ENCODE measurements at regions not wholly inside any gene's neighbourhood (a gene's known extent, or its start where the extent isn't known, plus 50 kb on each side); places are given as distances from the start of the nearest gene placed in this dataset.

DNA sequence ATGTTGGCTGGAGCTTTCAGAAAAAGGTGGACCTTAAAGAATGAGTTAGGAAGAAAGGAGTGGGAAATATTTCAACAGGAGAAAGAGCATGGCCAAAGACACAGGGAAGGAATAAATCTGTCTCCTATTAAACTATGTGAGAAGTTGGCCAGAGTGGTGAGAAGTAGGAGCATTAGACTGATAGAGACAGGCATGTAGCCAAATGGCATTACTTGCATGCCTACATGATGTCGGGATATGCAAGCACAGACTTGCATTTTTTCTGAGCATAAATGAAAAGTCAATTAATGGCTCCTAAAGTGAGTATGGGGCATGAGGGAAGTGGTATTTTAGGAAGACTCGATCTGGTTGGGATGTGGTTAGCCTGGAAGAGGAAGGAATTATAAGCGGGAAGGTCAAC is 279.6 kb upstream of the PITX2 start:
- no peak overlapping the region for H3K27ac ChIP-seq (ENCODE audit: extremely low read depth, low read depth, low read length)
- CTCF ChIA-PET (ENCODE audit: low intra/inter-chr PET ratio), result no interaction called here
- no peak overlapping the region for H2AFZ ChIP-seq (ENCODE audit: low read depth, low read length)
- ATAC-seq (no peak), FAIRE-seq (no peak), DNase-seq (ENCODE audit: extremely low read depth in 1 of 4, low spot score in 3 of 4) (no peak)
- no peaks in the 10 kb centered on the region for H3K4me1 ChIP-seq (replicated peaks in 1 of 2; ENCODE audit: control insufficient read depth in 2 of 2, insufficient read depth in 2 of 2, low read length in 2 of 2)
- POLR2A ChIA-PET, result no interaction called here
- no peak overlapping the region for H3K4me2 ChIP-seq (ENCODE audit: insufficient read depth, low read length)
- H3K9ac ChIP-seq (ENCODE audit: insufficient read depth in 1 of 2, low read depth in 2 of 2, low read length in 2 of 2), result no peak overlapping the region
- in situ Hi-C loops (cut with MboI), result no loop called here
- 0% methylated on average over 3 of the region's 3 CpGs for WGBS (ENCODE audit: insufficient coverage, low coverage, missing lambda C conversion rate)
- no peaks in the 10 kb centered on the region for H3K9me3 ChIP-seq (replicated peaks; ENCODE audit: control insufficient read depth, insufficient read depth, low read depth, low read length)
- no peaks in the 10 kb centered on the region for H4K20me1 ChIP-seq (replicated peaks; ENCODE audit: control insufficient read depth, insufficient read depth, low read length)
- no peaks in the 10 kb centered on the region for H3K79me2 ChIP-seq (ENCODE audit: control insufficient read depth, insufficient read depth, low read length)
- no peaks in the 10 kb centered on the region for H3K36me3 ChIP-seq (ENCODE audit: control insufficient read depth, insufficient read depth, low read length)
- no TSS peak for BruUV-seq (replicated peaks)
- H3K27me3 ChIP-seq (ENCODE audit: control insufficient read depth in 2 of 2, insufficient read depth in 2 of 2, low read length in 2 of 2), result no peaks in the 10 kb centered on the region
- H3K4me3 ChIP-seq, result no peak overlapping the region
- no peaks in the 10 kb centered on the region for H3K9me1 ChIP-seq (ENCODE audit: control insufficient read depth, insufficient read depth, low read length)
- intact Hi-C loops (cut with micrococcal nuclease), result no loop called here
- TF ChIP-seq HDAC3 (IDR thresholded peaks at IDR 0.05; ENCODE audit: borderline replicate concordance, partially characterized antibody) (no peak), CSDE1 (IDR thresholded peaks at IDR 0.05) (no peak), BCOR (IDR thresholded peaks at IDR 0.05) (no peak), DDX20 (tag; IDR thresholded peaks at IDR 0.05; ENCODE audit: low read depth) (no peak), CBX3 (IDR thresholded peaks at IDR 0.05; ENCODE audit: borderline replicate concordance in 1 of 2, low read length in 2 of 2) (no peak), SPI1 (IDR thresholded peaks at IDR 0.05; ENCODE audit: borderline replicate concordance, low read depth, low read length) (no peak), DPF2 (IDR thresholded peaks at IDR 0.05) (no peak), SMAD3 (CRISPR knock-in tag; conservative IDR thresholded peaks at IDR 0.05) (no peak)
- TF ChIP-seq, protein P1, sequence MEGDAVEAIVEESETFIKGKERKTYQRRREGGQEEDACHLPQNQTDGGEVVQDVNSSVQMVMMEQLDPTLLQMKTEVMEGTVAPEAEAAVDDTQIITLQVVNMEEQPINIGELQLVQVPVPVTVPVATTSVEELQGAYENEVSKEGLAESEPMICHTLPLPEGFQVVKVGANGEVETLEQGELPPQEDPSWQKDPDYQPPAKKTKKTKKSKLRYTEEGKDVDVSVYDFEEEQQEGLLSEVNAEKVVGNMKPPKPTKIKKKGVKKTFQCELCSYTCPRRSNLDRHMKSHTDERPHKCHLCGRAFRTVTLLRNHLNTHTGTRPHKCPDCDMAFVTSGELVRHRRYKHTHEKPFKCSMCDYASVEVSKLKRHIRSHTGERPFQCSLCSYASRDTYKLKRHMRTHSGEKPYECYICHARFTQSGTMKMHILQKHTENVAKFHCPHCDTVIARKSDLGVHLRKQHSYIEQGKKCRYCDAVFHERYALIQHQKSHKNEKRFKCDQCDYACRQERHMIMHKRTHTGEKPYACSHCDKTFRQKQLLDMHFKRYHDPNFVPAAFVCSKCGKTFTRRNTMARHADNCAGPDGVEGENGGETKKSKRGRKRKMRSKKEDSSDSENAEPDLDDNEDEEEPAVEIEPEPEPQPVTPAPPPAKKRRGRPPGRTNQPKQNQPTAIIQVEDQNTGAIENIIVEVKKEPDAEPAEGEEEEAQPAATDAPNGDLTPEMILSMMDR (IDR thresholded peaks at IDR 0.05 in 2 of 3, conservative IDR thresholded peaks at IDR 0.05 in 1 of 3; ENCODE audit: insufficient read depth in 2 of 3, low read depth in 1 of 3, low read length in 3 of 3), result no peak
- TF ChIP-seq, protein P2, sequence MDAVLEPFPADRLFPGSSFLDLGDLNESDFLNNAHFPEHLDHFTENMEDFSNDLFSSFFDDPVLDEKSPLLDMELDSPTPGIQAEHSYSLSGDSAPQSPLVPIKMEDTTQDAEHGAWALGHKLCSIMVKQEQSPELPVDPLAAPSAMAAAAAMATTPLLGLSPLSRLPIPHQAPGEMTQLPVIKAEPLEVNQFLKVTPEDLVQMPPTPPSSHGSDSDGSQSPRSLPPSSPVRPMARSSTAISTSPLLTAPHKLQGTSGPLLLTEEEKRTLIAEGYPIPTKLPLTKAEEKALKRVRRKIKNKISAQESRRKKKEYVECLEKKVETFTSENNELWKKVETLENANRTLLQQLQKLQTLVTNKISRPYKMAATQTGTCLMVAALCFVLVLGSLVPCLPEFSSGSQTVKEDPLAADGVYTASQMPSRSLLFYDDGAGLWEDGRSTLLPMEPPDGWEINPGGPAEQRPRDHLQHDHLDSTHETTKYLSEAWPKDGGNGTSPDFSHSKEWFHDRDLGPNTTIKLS (IDR thresholded peaks at IDR 0.05; ENCODE audit: borderline replicate concordance, low read depth), result no peak
- TF ChIP-seq, protein P3, sequence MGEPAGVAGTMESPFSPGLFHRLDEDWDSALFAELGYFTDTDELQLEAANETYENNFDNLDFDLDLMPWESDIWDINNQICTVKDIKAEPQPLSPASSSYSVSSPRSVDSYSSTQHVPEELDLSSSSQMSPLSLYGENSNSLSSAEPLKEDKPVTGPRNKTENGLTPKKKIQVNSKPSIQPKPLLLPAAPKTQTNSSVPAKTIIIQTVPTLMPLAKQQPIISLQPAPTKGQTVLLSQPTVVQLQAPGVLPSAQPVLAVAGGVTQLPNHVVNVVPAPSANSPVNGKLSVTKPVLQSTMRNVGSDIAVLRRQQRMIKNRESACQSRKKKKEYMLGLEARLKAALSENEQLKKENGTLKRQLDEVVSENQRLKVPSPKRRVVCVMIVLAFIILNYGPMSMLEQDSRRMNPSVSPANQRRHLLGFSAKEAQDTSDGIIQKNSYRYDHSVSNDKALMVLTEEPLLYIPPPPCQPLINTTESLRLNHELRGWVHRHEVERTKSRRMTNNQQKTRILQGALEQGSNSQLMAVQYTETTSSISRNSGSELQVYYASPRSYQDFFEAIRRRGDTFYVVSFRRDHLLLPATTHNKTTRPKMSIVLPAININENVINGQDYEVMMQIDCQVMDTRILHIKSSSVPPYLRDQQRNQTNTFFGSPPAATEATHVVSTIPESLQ (CRISPR knock-in tag; IDR thresholded peaks at IDR 0.05), result no peak
- TF ChIP-seq, protein P4, sequence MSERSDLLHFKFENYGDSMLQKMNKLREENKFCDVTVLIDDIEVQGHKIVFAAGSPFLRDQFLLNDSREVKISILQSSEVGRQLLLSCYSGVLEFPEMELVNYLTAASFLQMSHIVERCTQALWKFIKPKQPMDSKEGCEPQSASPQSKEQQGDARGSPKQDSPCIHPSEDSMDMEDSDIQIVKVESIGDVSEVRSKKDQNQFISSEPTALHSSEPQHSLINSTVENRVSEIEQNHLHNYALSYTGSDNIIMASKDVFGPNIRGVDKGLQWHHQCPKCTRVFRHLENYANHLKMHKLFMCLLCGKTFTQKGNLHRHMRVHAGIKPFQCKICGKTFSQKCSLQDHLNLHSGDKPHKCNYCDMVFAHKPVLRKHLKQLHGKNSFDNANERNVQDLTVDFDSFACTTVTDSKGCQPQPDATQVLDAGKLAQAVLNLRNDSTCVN (CRISPR knock-in tag; IDR thresholded peaks at IDR 0.05), result no peak
- TF ChIP-seq, protein P5, sequence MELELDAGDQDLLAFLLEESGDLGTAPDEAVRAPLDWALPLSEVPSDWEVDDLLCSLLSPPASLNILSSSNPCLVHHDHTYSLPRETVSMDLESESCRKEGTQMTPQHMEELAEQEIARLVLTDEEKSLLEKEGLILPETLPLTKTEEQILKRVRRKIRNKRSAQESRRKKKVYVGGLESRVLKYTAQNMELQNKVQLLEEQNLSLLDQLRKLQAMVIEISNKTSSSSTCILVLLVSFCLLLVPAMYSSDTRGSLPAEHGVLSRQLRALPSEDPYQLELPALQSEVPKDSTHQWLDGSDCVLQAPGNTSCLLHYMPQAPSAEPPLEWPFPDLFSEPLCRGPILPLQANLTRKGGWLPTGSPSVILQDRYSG (tag; conservative IDR thresholded peaks at IDR 0.05; ENCODE audit: low read depth), result no peak
- TF ChIP-seq, protein P6, sequence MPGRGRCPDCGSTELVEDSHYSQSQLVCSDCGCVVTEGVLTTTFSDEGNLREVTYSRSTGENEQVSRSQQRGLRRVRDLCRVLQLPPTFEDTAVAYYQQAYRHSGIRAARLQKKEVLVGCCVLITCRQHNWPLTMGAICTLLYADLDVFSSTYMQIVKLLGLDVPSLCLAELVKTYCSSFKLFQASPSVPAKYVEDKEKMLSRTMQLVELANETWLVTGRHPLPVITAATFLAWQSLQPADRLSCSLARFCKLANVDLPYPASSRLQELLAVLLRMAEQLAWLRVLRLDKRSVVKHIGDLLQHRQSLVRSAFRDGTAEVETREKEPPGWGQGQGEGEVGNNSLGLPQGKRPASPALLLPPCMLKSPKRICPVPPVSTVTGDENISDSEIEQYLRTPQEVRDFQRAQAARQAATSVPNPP (IDR thresholded peaks at IDR 0.05; ENCODE audit: borderline replicate concordance, insufficient read depth, insufficient read length), result no peak
